Colonic mucosa (tissue), 4 donors: ENCODE measurements at regions not wholly inside any gene's neighbourhood (a gene's known extent, or its start where the extent isn't known, plus 50 kb on each side); places are given as distances from the start of the nearest gene placed in this dataset.

Source experiments
- DNase-seq: peaks from one replicate; pipeline ENCODE4 v3.0.0-alpha.2; 2020
- H3K27ac ChIP-seq: fragments of 200-600 bp; one replicate; pipeline ENCODE4 v1.8.0; 2021
- H3K27me3 ChIP-seq: fragments of 200-600 bp; one replicate; pipeline ENCODE4 v1.8.0; 2021
- H3K36me3 ChIP-seq: fragments of 200-600 bp; one replicate; pipeline ENCODE4 v1.8.0; 2021
- H3K4me1 ChIP-seq: fragments of 200-600 bp; one replicate; pipeline ENCODE4 v1.8.0; 2021; ENCODE audit warnings: mild to moderate bottlenecking
- H3K4me3 ChIP-seq: fragments of 200-600 bp; one replicate; pipeline ENCODE4 v1.8.0; 2021
- H3K9ac ChIP-seq, 2 donors: one replicate each; pipeline ENCODE4 v1.7.0; 2013; ENCODE audit warnings: control low read depth in 2 of 2, low read depth in 2 of 2, low read length in 2 of 2
- H3K9me3 ChIP-seq: fragments of 200-600 bp; one replicate; pipeline ENCODE4 v1.8.0; 2021
- intact Hi-C: fragments of 100-400 bp; cut with DNase I; formaldehyde crosslinking; loops from one replicate; pipeline ENCODE4 v1.14.1; 2022
- TF ChIP-seq, protein P1 (sequence below): fragments of 200-600 bp; IDR thresholded peaks from one replicate; pipeline ENCODE4 v1.8.0; 2022; ENCODE audit warnings: antibody characterized with exemption, mild to moderate bottlenecking
- donor health status: healthy.
- donor health status: DM: no; HTN: no; CAD: no.
- donor health status: DM: no; HTN: no; CAD: no.

DNA sequence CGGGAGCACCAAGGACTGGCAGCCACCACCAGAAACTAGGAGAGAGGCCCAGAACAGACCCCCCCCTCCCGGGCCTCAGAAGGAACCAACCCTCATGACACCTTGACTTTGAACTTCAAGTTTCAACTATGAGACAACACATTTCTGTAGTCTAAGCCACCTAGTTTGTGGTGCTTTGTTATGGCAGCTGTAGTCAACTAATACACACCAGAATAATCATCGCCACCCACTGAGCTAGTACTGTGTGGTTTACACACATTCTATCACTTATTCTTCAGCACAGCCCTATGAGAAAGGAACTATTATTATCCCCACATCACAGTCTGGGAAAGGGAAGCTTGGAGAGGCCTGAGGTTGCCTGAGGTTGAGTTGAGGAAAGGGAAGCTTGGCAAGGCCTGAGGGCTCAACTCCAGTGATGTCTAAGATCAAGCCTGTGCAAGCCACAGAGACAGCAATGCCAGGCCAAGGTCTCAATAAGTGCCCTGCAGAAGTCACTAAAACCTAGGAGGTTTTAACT lies 126.6 kb downstream of the FHDC1 start:
- intact Hi-C loops = no loop called here
- H3K27ac ChIP-seq = no peak overlapping the region
- no peak for DNase-seq

DNA sequence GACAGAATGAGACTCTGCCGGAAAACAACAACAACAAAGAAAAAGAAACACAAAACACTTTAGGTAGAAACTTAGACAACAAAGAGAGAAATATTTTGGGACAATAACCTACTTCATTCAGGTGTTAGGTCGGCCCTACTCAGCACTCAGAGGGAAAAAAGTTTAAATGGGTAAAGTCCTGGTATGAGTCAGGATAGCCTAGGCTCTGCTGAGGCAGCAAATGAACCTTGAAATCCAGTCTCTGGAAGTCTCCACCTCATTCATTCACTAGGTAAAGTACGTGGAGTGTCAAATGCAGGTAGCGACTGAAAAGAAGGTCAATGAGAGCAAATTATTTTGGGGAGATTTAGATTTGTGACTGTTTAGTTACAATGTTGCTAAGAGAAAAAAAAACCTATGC lies 127.4 kb downstream of the FHDC1 start:
- Histone ChIP-seq H3K4me1 (peaks cover 4% of the 10 kb centered on the region), H3K27me3 (no peaks in the 10 kb centered on the region), H3K36me3 (no peaks in the 10 kb centered on the region), H3K9me3 (no peaks in the 10 kb centered on the region), H3K27ac (no peak overlapping the region), H3K9ac (no peak overlapping the region), H3K4me3 (no peak overlapping the region)
- TF ChIP-seq, protein P1, sequence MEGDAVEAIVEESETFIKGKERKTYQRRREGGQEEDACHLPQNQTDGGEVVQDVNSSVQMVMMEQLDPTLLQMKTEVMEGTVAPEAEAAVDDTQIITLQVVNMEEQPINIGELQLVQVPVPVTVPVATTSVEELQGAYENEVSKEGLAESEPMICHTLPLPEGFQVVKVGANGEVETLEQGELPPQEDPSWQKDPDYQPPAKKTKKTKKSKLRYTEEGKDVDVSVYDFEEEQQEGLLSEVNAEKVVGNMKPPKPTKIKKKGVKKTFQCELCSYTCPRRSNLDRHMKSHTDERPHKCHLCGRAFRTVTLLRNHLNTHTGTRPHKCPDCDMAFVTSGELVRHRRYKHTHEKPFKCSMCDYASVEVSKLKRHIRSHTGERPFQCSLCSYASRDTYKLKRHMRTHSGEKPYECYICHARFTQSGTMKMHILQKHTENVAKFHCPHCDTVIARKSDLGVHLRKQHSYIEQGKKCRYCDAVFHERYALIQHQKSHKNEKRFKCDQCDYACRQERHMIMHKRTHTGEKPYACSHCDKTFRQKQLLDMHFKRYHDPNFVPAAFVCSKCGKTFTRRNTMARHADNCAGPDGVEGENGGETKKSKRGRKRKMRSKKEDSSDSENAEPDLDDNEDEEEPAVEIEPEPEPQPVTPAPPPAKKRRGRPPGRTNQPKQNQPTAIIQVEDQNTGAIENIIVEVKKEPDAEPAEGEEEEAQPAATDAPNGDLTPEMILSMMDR = no peak
- no peak for DNase-seq
- intact Hi-C loops = no loop called here

More for the DNA sequence above, 126.6 kb downstream of the FHDC1 start:
- Histone ChIP-seq H3K9ac (no peak overlapping the region), H3K27me3 (no peaks in the 10 kb centered on the region), H3K36me3 (no peaks in the 10 kb centered on the region), H3K4me3 (no peak overlapping the region), H3K4me1 (peaks cover 4% of the 10 kb centered on the region), H3K9me3 (no peaks in the 10 kb centered on the region)
- TF ChIP-seq, protein P1 = no peak

DNA sequence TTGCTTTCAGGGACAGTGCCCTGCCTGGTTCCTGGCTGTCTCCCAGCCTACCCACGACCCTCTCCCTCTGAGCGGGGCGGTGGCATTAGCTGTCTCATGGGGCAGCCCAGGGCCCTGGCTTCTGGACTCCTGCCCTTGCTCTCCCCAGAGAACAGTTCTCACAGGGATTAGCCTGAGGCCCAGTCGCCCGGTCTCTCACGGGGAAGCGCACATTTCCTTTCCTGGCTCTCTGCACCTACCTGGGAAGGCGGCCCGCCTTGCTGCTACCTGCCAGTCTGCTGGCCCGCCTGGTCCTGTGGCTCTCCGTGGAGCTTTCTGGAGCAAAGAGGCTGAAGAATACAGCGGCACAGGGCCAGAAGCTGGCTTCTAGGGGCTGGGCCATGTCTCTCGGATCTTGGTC lies 128.4 kb downstream of the FHDC1 start:
- peak; percentile 41 for DNase-seq
- Histone ChIP-seq H3K27me3 (no peaks in the 10 kb centered on the region), H3K36me3 (no peaks in the 10 kb centered on the region), H3K9me3 (no peaks in the 10 kb centered on the region), H3K9ac (no peak overlapping the region), H3K4me1 (peaks cover 4% of the 10 kb centered on the region), H3K27ac (no peak overlapping the region), H3K4me3 (no peak overlapping the region)
- TF ChIP-seq, protein P1 = no peak
- intact Hi-C loops = no loop called here

DNA sequence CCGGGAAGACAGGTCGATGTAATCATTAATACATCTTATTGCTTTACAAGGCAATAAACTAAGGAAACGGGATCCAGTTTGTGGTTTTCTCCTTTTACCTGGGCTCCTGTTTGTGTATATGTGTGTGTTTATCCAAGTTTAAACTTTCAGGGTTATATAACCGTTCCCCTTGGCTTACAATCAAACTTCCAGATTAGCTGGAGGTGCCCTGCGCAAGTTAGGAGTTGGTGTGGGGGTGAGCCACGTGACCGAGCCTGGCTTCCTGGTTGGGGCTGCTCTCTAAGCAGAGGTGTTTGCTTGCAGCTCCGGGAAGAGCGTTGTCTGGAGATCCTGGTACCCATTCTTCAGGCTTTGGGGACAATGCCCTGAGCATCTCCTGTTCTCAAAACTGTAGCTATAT lies 129.2 kb downstream of the FHDC1 start:
- peak; percentile 83 for DNase-seq
- Histone ChIP-seq H3K4me3 (no peak overlapping the region), H3K9ac (no peak overlapping the region), H3K36me3 (no peaks in the 10 kb centered on the region), H3K9me3 (no peaks in the 10 kb centered on the region), H3K4me1 (peaks cover 4% of the 10 kb centered on the region), H3K27ac (no peak overlapping the region), H3K27me3 (no peaks in the 10 kb centered on the region)
- intact Hi-C loops = no loop called here
- TF ChIP-seq, protein P1 = no peak

DNA sequence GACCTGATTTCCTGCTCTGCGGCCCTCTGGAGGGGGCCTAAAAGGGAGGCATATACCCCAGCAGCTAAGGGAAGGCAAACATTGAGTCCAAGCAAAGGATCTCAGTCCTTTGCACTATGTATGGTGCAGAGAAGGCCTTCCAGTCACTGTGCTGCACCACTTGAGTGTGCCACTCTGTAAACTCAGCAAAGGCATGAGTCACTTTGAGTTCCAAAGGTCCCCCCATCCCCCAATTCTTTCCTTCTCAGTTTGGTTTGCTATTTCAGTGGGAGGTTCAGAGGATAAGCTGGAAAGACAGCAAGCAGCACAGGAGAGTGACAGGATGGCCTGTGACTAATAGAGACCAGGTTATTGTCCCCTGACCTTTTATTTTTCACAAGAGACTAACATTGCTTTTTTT lies 131.3 kb downstream of the FHDC1 start:
- intact Hi-C loops = no loop called here
- Histone ChIP-seq H3K4me3 (no peak overlapping the region), H3K9me3 (no peaks in the 10 kb centered on the region), H3K36me3 (no peaks in the 10 kb centered on the region), H3K27me3 (no peaks in the 10 kb centered on the region), H3K9ac (no peak overlapping the region), H3K4me1 (peaks cover 4% of the 10 kb centered on the region), H3K27ac (no peak overlapping the region)
- TF ChIP-seq, protein P1 = no peak
- DNase-seq = peak; percentile 47
